Cardiac muscle cell (in vitro differentiated cells and primary cell): ENCODE measurements at regions not wholly inside any gene's neighbourhood (a gene's known extent, or its start where the extent isn't known, plus 50 kb on each side); places are given as distances from the start of the nearest gene placed in this dataset.

Experiments
- DNase-seq, 2 donors: peaks; one replicate each; pipeline versions ENCODE4 v3.0.0 to v3.0.0-alpha.2; 2010 to 2017; ENCODE audit warnings: low read depth in 1 of 2, low spot score in 1 of 2
- H3K27ac ChIP-seq: fragments of 200-600 bp; sonication (generic); 2 replicates; pipeline ENCODE4 v1.5.1; 2016
- H3K27me3 ChIP-seq: fragments of 200-600 bp; sonication (generic); 2 replicates; pipeline ENCODE4 v1.6.0; 2016; ENCODE audit warnings: control low read depth
- H3K36me3 ChIP-seq: fragments of 200-600 bp; sonication (generic); 2 replicates; pipeline ENCODE4 v1.5.1; 2016; ENCODE audit warnings: control low read depth
- H3K4me1 ChIP-seq: fragments of 200-600 bp; sonication (generic); 2 replicates; pipeline ENCODE4 v1.8.1; 2017; ENCODE audit warnings: low read depth, mild to moderate bottlenecking, mixed run types
- H3K4me3 ChIP-seq: fragments of 200-600 bp; sonication (generic); 2 replicates; pipeline ENCODE4 v1.5.1; 2016; ENCODE audit warnings: mild to moderate bottlenecking
- H3K9me3 ChIP-seq: fragments of 200-600 bp; sonication (generic); 2 replicates; pipeline ENCODE4 v1.5.1; 2017; ENCODE audit warnings: low read depth, mild to moderate bottlenecking, control low read depth
- CTCF ChIP-seq: IDR thresholded peaks from 2 replicates; pipeline ENCODE4 v1.5.1; 2012; ENCODE audit warnings: low read depth, mild to moderate bottlenecking, low read length

- DNase-seq, result no peak
- H3K9me3 ChIP-seq, result no peaks in the 10 kb centered on the region
- H3K4me3 ChIP-seq, result no peak overlapping the region
- H3K27ac ChIP-seq, result no peak overlapping the region
- no peak for TF ChIP-seq CTCF
- H3K4me1 ChIP-seq, result no peaks in the 10 kb centered on the region
- no peaks in the 10 kb centered on the region for H3K36me3 ChIP-seq
- no peaks in the 10 kb centered on the region for H3K27me3 ChIP-seq
Measured at GRCh38 chr1:3999941-4000735, 100.1 kb upstream of the C1orf174 start.

- DNase-seq, result no peak
- Histone ChIP-seq H3K9me3 (no peaks in the 10 kb centered on the region), H3K27me3 (no peaks in the 10 kb centered on the region)
Measured at GRCh38 chr1:4000811-4001251, 100.8 kb upstream of the C1orf174 start.

DNA sequence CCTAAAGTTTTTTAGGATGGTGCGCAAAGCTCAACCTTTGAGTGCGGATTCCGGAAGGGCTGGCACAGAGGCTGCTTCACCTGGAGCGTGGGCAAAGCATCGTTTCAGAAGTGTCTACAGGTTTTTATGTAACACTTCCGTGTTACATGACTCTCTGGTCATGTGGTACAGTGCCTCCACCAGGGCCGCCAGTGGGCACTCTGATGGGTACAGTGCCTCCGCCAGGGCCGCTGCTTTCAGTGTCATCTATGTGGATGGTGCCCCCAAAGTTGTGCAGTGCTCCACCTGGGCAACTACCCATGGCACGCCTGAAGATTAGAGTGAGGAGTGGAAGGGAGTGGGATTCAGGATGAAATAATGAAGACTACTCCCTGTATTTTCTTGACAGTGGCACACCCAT, 101.4 kb upstream of the C1orf174 start:
- Histone ChIP-seq H3K9me3 (no peaks in the 10 kb centered on the region), H3K4me1 (no peaks in the 10 kb centered on the region), H3K36me3 (no peaks in the 10 kb centered on the region), H3K4me3 (no peak overlapping the region), H3K27ac (no peak overlapping the region), H3K27me3 (no peaks in the 10 kb centered on the region)
- TF ChIP-seq CTCF, result no peak
- no peak for DNase-seq

More at GRCh38 chr1:4000811-4001251, 100.8 kb upstream of the C1orf174 start:
- Histone ChIP-seq H3K4me1 (no peaks in the 10 kb centered on the region), H3K27ac (no peak overlapping the region), H3K36me3 (no peaks in the 10 kb centered on the region), H3K4me3 (no peak overlapping the region)
- TF ChIP-seq CTCF, result no peak

DNA sequence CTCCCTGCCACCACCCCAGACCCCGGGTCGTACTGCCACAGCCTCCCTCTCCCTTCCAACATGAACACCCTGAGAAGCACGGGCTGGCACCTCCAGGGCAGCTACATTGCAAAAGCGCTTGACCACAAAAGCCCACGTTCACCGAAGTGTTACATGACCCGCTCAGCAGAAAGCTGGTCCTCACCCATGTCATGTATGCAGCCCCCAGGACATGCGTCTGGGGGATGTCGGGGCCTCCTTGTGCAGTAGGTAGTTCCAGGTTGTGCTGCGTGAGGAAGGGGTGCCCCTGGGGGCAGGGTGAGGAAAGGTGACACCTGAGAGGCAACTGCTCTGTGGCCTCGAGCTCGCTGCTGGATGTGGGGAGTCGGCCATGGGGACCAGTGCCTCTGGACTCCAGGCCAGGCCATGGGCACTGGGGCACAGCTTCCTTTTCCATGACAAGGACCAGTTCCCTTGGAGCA, 102.0 kb upstream of the C1orf174 start:
- Histone ChIP-seq H3K4me3 (no peak overlapping the region), H3K9me3 (no peaks in the 10 kb centered on the region), H3K4me1 (no peaks in the 10 kb centered on the region), H3K27ac (no peak overlapping the region), H3K36me3 (no peaks in the 10 kb centered on the region), H3K27me3 (no peaks in the 10 kb centered on the region)
- DNase-seq, result no peak
- no peak for TF ChIP-seq CTCF

GRCh38 chr1:4002741-4003140, 102.7 kb upstream of the C1orf174 start:
- Histone ChIP-seq H3K27me3 (no peaks in the 10 kb centered on the region), H3K27ac (no peak overlapping the region), H3K4me3 (no peak overlapping the region), H3K9me3 (no peaks in the 10 kb centered on the region), H3K36me3 (no peaks in the 10 kb centered on the region), H3K4me1 (no peaks in the 10 kb centered on the region)
- DNase-seq, result no peak
- TF ChIP-seq CTCF, result no peak
